ENCODE measurements at regions not wholly inside any gene's neighbourhood (a gene's known extent, or its start where the extent isn't known, plus 50 kb on each side); places are given as distances from the start of the nearest gene placed in this dataset.

GRCh38 chr15:87228460-87228859 lies 1028.1 kb downstream of the NTRK3 start:
- Histone ChIP-seq H3K4me2 (no peak overlapping the region), H3K4me3 (no peak overlapping the region), H3K9ac (no peak overlapping the region), H3F3A (ENCODE audit: low read depth) (no peaks in the 10 kb centered on the region), H3K36me3 (no peaks in the 10 kb centered on the region), H3K27ac (no peak overlapping the region), H3K79me2 (ENCODE audit: low read depth) (no peaks in the 10 kb centered on the region), H3K27me3 (no peaks in the 10 kb centered on the region), H2AFZ (replicated peaks) (no peak overlapping the region), H3K9me3 (ENCODE audit: low read depth) (no peaks in the 10 kb centered on the region), H4K20me1 (ENCODE audit: low read depth) (no peaks in the 10 kb centered on the region), H3K4me1 (no peaks in the 10 kb centered on the region)
- DNase-seq (ENCODE audit: low spot score), result no peak
- Mint-ChIP-seq H3K4me3 (no peak overlapping the region), H3K27me3 (ENCODE audit: insufficient read depth, low read depth) (peaks cover 2% of the 10 kb centered on the region), H3K9me3 (peaks cover 9% of the 10 kb centered on the region), H3K36me3 (no peaks in the 10 kb centered on the region), H3K4me1 (peaks cover 2% of the 10 kb centered on the region), H3K27ac (no peak overlapping the region)
- TF ChIP-seq EZH2phosphoT487 (IDR thresholded peaks at IDR 0.05), result no peak
- TF ChIP-seq CTCF (IDR thresholded peaks at IDR 0.05), result no peak

GRCh38 chr15:87227846-87228245 lies 1028.7 kb downstream of the NTRK3 start:
- no peak overlapping the region for H2AFZ ChIP-seq (replicated peaks)
- H3K9ac ChIP-seq, result no peak overlapping the region
- Mint-ChIP-seq H3K4me3 (no peak overlapping the region), H3K36me3 (no peaks in the 10 kb centered on the region), H3K27ac (no peak overlapping the region), H3K27me3 (ENCODE audit: insufficient read depth, low read depth) (peaks cover 2% of the 10 kb centered on the region), H3K9me3 (peaks cover 9% of the 10 kb centered on the region), H3K4me1 (peaks cover 2% of the 10 kb centered on the region)
- H3K4me3 ChIP-seq, result no peak overlapping the region
- H3F3A ChIP-seq (ENCODE audit: low read depth), result no peaks in the 10 kb centered on the region
- no peaks in the 10 kb centered on the region for H3K79me2 ChIP-seq (ENCODE audit: low read depth)
- H3K4me2 ChIP-seq, result no peak overlapping the region
- H3K4me1 ChIP-seq, result no peaks in the 10 kb centered on the region
- H3K36me3 ChIP-seq, result no peaks in the 10 kb centered on the region
- no peak for DNase-seq (ENCODE audit: low spot score)
- no peaks in the 10 kb centered on the region for H3K27me3 ChIP-seq
- no peak for TF ChIP-seq EZH2phosphoT487 (IDR thresholded peaks at IDR 0.05)
- H4K20me1 ChIP-seq (ENCODE audit: low read depth), result no peaks in the 10 kb centered on the region
- no peak overlapping the region for H3K27ac ChIP-seq
- H3K9me3 ChIP-seq (ENCODE audit: low read depth), result no peaks in the 10 kb centered on the region

GRCh38 chr15:87225436-87225835 lies 1031.1 kb downstream of the NTRK3 start:
- Histone ChIP-seq H2AFZ (replicated peaks) (no peak overlapping the region), H3K27me3 (no peaks in the 10 kb centered on the region), H3K36me3 (no peaks in the 10 kb centered on the region), H3K9ac (no peak overlapping the region), H3K27ac (no peak overlapping the region), H3K4me3 (no peak overlapping the region), H3K79me2 (ENCODE audit: low read depth) (no peaks in the 10 kb centered on the region), H3K4me2 (no peak overlapping the region), H4K20me1 (ENCODE audit: low read depth) (no peaks in the 10 kb centered on the region), H3K9me3 (ENCODE audit: low read depth) (no peaks in the 10 kb centered on the region), H3F3A (ENCODE audit: low read depth) (no peaks in the 10 kb centered on the region), H3K4me1 (no peaks in the 10 kb centered on the region)
- Mint-ChIP-seq H3K4me1 (peaks cover 2% of the 10 kb centered on the region), H3K27ac (no peak overlapping the region), H3K4me3 (no peak overlapping the region), H3K36me3 (no peaks in the 10 kb centered on the region), H3K9me3 (peaks cover 2% of the 10 kb centered on the region), H3K27me3 (ENCODE audit: insufficient read depth, low read depth) (peaks cover 4% of the 10 kb centered on the region)
- no peak for DNase-seq (ENCODE audit: low spot score)
- TF ChIP-seq EZH2 (IDR thresholded peaks at IDR 0.05) (no peak), CTCF (IDR thresholded peaks at IDR 0.05) (no peak), EZH2phosphoT487 (IDR thresholded peaks at IDR 0.05) (no peak)

- H3K4me1 ChIP-seq, result no peaks in the 10 kb centered on the region
- no peak overlapping the region for H3K27ac ChIP-seq
- Mint-ChIP-seq H3K9me3 (peaks cover 2% of the 10 kb centered on the region), H3K27me3 (ENCODE audit: insufficient read depth, low read depth) (peaks cover 4% of the 10 kb centered on the region), H3K27ac (no peak overlapping the region), H3K4me3 (no peak overlapping the region), H3K4me1 (peaks cover 2% of the 10 kb centered on the region), H3K36me3 (no peaks in the 10 kb centered on the region)
- H3K9ac ChIP-seq, result no peak overlapping the region
- no peaks in the 10 kb centered on the region for H3K36me3 ChIP-seq
- no peaks in the 10 kb centered on the region for H3K27me3 ChIP-seq
- H3K79me2 ChIP-seq (ENCODE audit: low read depth), result no peaks in the 10 kb centered on the region
- no peak overlapping the region for H3K4me2 ChIP-seq
- H4K20me1 ChIP-seq (ENCODE audit: low read depth), result no peaks in the 10 kb centered on the region
- H3K9me3 ChIP-seq (ENCODE audit: low read depth), result no peaks in the 10 kb centered on the region
- no peak for DNase-seq (ENCODE audit: low spot score)
- TF ChIP-seq EZH2 (IDR thresholded peaks at IDR 0.05), result no peak
- no peak for TF ChIP-seq CTCF (IDR thresholded peaks at IDR 0.05)
- TF ChIP-seq EZH2phosphoT487 (IDR thresholded peaks at IDR 0.05), result no peak
- H2AFZ ChIP-seq (replicated peaks), result no peak overlapping the region
- H3F3A ChIP-seq (ENCODE audit: low read depth), result no peaks in the 10 kb centered on the region
- H3K4me3 ChIP-seq, result no peak overlapping the region
Observed at GRCh38 chr15:87224404-87224803, 1032.1 kb downstream of the NTRK3 start.

Data from neural progenitor cell (in vitro differentiated cells).